H9 (cell line): ENCODE measurements at regions not wholly inside any gene's neighbourhood (a gene's known extent, or its start where the extent isn't known, plus 50 kb on each side); places are given as distances from the start of the nearest gene placed in this dataset.

Source experiments
- DNase-seq: peaks from one replicate; pipeline ENCODE4 v3.0.0-alpha.2; 2017
- H2AFZ ChIP-seq: one replicate; pipeline ENCODE4 v1.6.1; 2013; ENCODE audit warnings: mild to moderate bottlenecking, low read length, control low read depth, moderate library complexity
- H2AK5ac ChIP-seq: 2 replicates; pipeline ENCODE4 v1.6.1; 2013; ENCODE audit warnings: low read length, control low read depth, mixed read lengths; ENCODE audit not compliant: insufficient read length
- H2BK120ac ChIP-seq: one replicate; pipeline ENCODE4 v1.6.1; 2013; ENCODE audit warnings: low read depth, mild to moderate bottlenecking, low read length, control low read depth, inconsistent platforms; ENCODE audit not compliant: poor library complexity, severe bottlenecking
- H2BK12ac ChIP-seq: 2 replicates; pipeline ENCODE4 v1.6.1; 2013; ENCODE audit warnings: low read length, control low read depth, mixed read lengths, low read depth; ENCODE audit not compliant: insufficient read length
- H2BK15ac ChIP-seq: 2 replicates; pipeline ENCODE4 v1.6.1; 2013; ENCODE audit warnings: low read depth, low read length, control low read depth
- H2BK20ac ChIP-seq: one replicate; pipeline ENCODE4 v1.6.1; 2013; ENCODE audit warnings: low read depth, mild to moderate bottlenecking, low read length, control low read depth, inconsistent platforms; ENCODE audit not compliant: poor library complexity, severe bottlenecking
- H2BK5ac ChIP-seq: 2 replicates; pipeline ENCODE4 v1.6.1; 2013; ENCODE audit warnings: low read length, control low read depth, mixed read lengths; ENCODE audit not compliant: insufficient read length
- H3K14ac ChIP-seq: 2 replicates; pipeline ENCODE4 v1.6.1; 2013; ENCODE audit warnings: low read length, control low read depth; ENCODE audit not compliant: insufficient read depth
- H3K18ac ChIP-seq: 2 replicates; pipeline ENCODE4 v1.6.1; 2013; ENCODE audit warnings: low read depth, mild to moderate bottlenecking, mixed read lengths, low read length, control low read depth; ENCODE audit not compliant: insufficient read length
- H3K23ac ChIP-seq: 2 replicates; pipeline ENCODE4 v1.6.1; 2013; ENCODE audit warnings: low read length, control low read depth, mixed read lengths, low read depth; ENCODE audit not compliant: insufficient read length
- H3K23me2 ChIP-seq: 2 replicates; pipeline ENCODE4 v1.6.1; 2013; ENCODE audit warnings: low read depth, mild to moderate bottlenecking, mixed read lengths, low read length, control low read depth; ENCODE audit not compliant: insufficient read length, poor library complexity, severe bottlenecking
- H3K27ac ChIP-seq: 2 replicates; pipeline ENCODE4 v1.5.1; 2013; ENCODE audit warnings: low read length, control low read depth, mixed read lengths, low read depth; ENCODE audit not compliant: insufficient read length
- H3K27me3 ChIP-seq: 2 replicates; pipeline ENCODE4 v1.6.1; 2013; ENCODE audit warnings: low read length, control low read depth, inconsistent platforms; ENCODE audit not compliant: insufficient read depth
- H3K4ac ChIP-seq: 2 replicates; pipeline ENCODE4 v1.6.1; 2013; ENCODE audit warnings: low read depth, mild to moderate bottlenecking, control low read depth, inconsistent platforms, low read length, moderate library complexity
- H3K4me1 ChIP-seq: 2 replicates; pipeline ENCODE4 v1.6.1; 2013; ENCODE audit warnings: low read length, control low read depth, inconsistent platforms; ENCODE audit not compliant: insufficient read depth
- H3K4me2 ChIP-seq: 2 replicates; pipeline ENCODE4 v1.6.1; 2013; ENCODE audit warnings: low read length, control low read depth, mixed read lengths; ENCODE audit not compliant: insufficient read length, insufficient read depth
- H3K56ac ChIP-seq: 2 replicates; pipeline ENCODE4 v1.6.1; 2013; ENCODE audit warnings: low read depth, mild to moderate bottlenecking, mixed read lengths, low read length, control low read depth; ENCODE audit not compliant: insufficient read length
- H3K79me1 ChIP-seq: 2 replicates; pipeline ENCODE4 v1.6.1; 2013; ENCODE audit warnings: low read depth, mild to moderate bottlenecking, moderate library complexity, low read length, control low read depth, inconsistent platforms; ENCODE audit not compliant: insufficient read depth, poor library complexity, severe bottlenecking
- H3K79me2 ChIP-seq: 2 replicates; pipeline ENCODE4 v1.6.1; 2013; ENCODE audit warnings: low read length, control low read depth, inconsistent platforms; ENCODE audit not compliant: insufficient read depth
- H3K9ac ChIP-seq: 2 replicates; pipeline ENCODE4 v1.6.1; 2013; ENCODE audit warnings: low read length, control low read depth, mixed read lengths; ENCODE audit not compliant: insufficient read length; ENCODE audit errors: extremely low read depth
- H3K9me3 ChIP-seq: one replicate; pipeline ENCODE4 v1.6.1; 2013; ENCODE audit warnings: low read depth, low read length, inconsistent platforms; ENCODE audit not compliant: control insufficient read depth
- H3T11ph ChIP-seq: one replicate; pipeline ENCODE4 v1.6.1; 2013; ENCODE audit warnings: mild to moderate bottlenecking, low read length, control low read depth, inconsistent platforms
- H4K20me1 ChIP-seq: one replicate; pipeline ENCODE4 v1.6.1; 2013; ENCODE audit not compliant: control insufficient read depth, insufficient read length, insufficient read depth
- H4K5ac ChIP-seq: 2 replicates; pipeline ENCODE4 v1.6.1; 2013; ENCODE audit warnings: low read depth, mild to moderate bottlenecking, mixed read lengths, low read length, control low read depth; ENCODE audit not compliant: insufficient read length
- H4K8ac ChIP-seq: replicated peaks from 2 replicates; pipeline ENCODE4 v1.6.1; 2013; ENCODE audit warnings: low read length, control low read depth, mixed read lengths, low read depth; ENCODE audit not compliant: insufficient read length
- H4K91ac ChIP-seq: 2 replicates; pipeline ENCODE4 v1.6.1; 2013; ENCODE audit warnings: low read depth, mild to moderate bottlenecking, moderate library complexity, mixed read lengths, low read length, control low read depth; ENCODE audit not compliant: insufficient read length
- H3K27ac Mint-ChIP-seq, 3 experiments: 2 replicates in 2 of 3; 3 replicates in 1 of 3; pipeline ENCODE4 v1.8.0; 2020 to 2021; ENCODE audit warnings: mixed read lengths in 3 of 3, mild to moderate bottlenecking in 1 of 3, moderate library complexity in 1 of 3
- H3K27me3 Mint-ChIP-seq: 2 replicates; pipeline ENCODE4 v1.8.0; 2021; ENCODE audit warnings: low read depth, mild to moderate bottlenecking, moderate library complexity, mixed read lengths
- H3K36me3 Mint-ChIP-seq, 3 experiments: 2 replicates in 2 of 3; 3 replicates in 1 of 3; pipeline ENCODE4 v1.8.0; 2020 to 2021; ENCODE audit warnings: low read depth in 3 of 3, mixed read lengths in 3 of 3; ENCODE audit not compliant: insufficient read depth in 1 of 3
- H3K4me1 Mint-ChIP-seq, 2 experiments: 2 replicates each; pipeline ENCODE4 v1.8.0; 2020; ENCODE audit warnings: mixed read lengths in 2 of 2
- H3K4me3 Mint-ChIP-seq, 2 experiments: 2 replicates in 1 of 2; 3 replicates in 1 of 2; pipeline ENCODE4 v1.8.0; 2020 to 2021; ENCODE audit warnings: mild to moderate bottlenecking in 2 of 2, mixed read lengths in 2 of 2, moderate library complexity in 1 of 2
- H3K9me3 Mint-ChIP-seq, 2 experiments: 2 replicates in 1 of 2; 3 replicates in 1 of 2; pipeline ENCODE4 v1.8.0; 2020; ENCODE audit warnings: mild to moderate bottlenecking in 2 of 2, mixed read lengths in 2 of 2, moderate library complexity in 1 of 2
- CTCF ChIP-seq: fragments of 200-600 bp; sonication (generic); conservative IDR thresholded peaks from 3 replicates; pipeline ENCODE4 v1.8.0; 2021; ENCODE audit warnings: antibody characterized with exemption, mild to moderate bottlenecking
- WGBS: extraction: QIAGEN DNeasy Blood & Tissue Kit; methylation state at CpG from one replicate; pipeline ENCODE4 v1.1.7; 2013; ENCODE audit warnings: missing lambda C conversion rate, low lambda C conversion rate, mixed read lengths; ENCODE audit not compliant: insufficient read length; ENCODE audit errors: extremely low coverage; 5-methylcytosine and 5-hydroxymethylcytosine counted together

- no peaks in the 10 kb centered on the region for H3K79me2 ChIP-seq
- no peaks in the 10 kb centered on the region for H3K4me1 ChIP-seq
- H2BK120ac ChIP-seq = no peak overlapping the region
- no peak overlapping the region for H3K4me2 ChIP-seq
- no peak overlapping the region for H3K27ac ChIP-seq
- no peak overlapping the region for H3K4me3 Mint-ChIP-seq
- no peak overlapping the region for H2BK20ac ChIP-seq
- H3K14ac ChIP-seq = no peak overlapping the region
- no peak overlapping the region for H3K4ac ChIP-seq
- H3K27me3 ChIP-seq = no peaks in the 10 kb centered on the region
- no peak overlapping the region for H3K23ac ChIP-seq
- H2BK12ac ChIP-seq = no peak overlapping the region
- no peak overlapping the region for H2AFZ ChIP-seq
- no peak overlapping the region for H4K8ac ChIP-seq
- DNase-seq = no peak
- H3K79me1 ChIP-seq = no peaks in the 10 kb centered on the region
- no peak overlapping the region for H2AK5ac ChIP-seq
- no peak overlapping the region for H3K9ac ChIP-seq
- H3K56ac ChIP-seq = no peak overlapping the region
- H3K9me3 ChIP-seq = no peaks in the 10 kb centered on the region
- TF ChIP-seq CTCF = no peak
- no peak overlapping the region for H3K27ac Mint-ChIP-seq
- no peaks in the 10 kb centered on the region for H3K9me3 Mint-ChIP-seq
- H3K4me1 Mint-ChIP-seq = peaks cover 0 to 2% of the 10 kb centered on the region in 2 experiments; a peak in 2 of 4 replicates
- no peak overlapping the region for H4K5ac ChIP-seq
- no CpG with 5 or more reads among the region's 1 CpG for WGBS
- H2BK5ac ChIP-seq = no peak overlapping the region
- no peak overlapping the region for H2BK15ac ChIP-seq
- H3T11ph ChIP-seq = no peak overlapping the region
- no peaks in the 10 kb centered on the region for H3K23me2 ChIP-seq
- no peak overlapping the region for H4K91ac ChIP-seq
- H3K27me3 Mint-ChIP-seq = no peaks in the 10 kb centered on the region
- no peaks in the 10 kb centered on the region for H4K20me1 ChIP-seq
- no peak overlapping the region for H3K18ac ChIP-seq
- no peaks in the 10 kb centered on the region for H3K36me3 Mint-ChIP-seq
Observed at GRCh38 chr3:29186131-29186599, 94.7 kb upstream of the RBMS3 start.
